ENCODE measurements at regions not wholly inside any gene's neighbourhood (a gene's known extent, or its start where the extent isn't known, plus 50 kb on each side); places are given as distances from the start of the nearest gene placed in this dataset.

GRCh38 chr6:14844411-14844810 is 401.5 kb upstream of the JARID2 start:
- TF ChIP-seq POLR2AphosphoS5 (IDR thresholded peaks at IDR 0.05; ENCODE audit: insufficient read depth in 1 of 2, low read depth in 1 of 2) (no peak), CTCF (IDR thresholded peaks at IDR 0.05) (no peak), POLR2A (IDR thresholded peaks at IDR 0.05) (no peak)
- no peak overlapping the region for H3K27ac ChIP-seq
- intact Hi-C loops (cut with DNase I) = no loop called here
- no peaks in the 10 kb centered on the region for H3K9me3 ChIP-seq
- H3K4me1 ChIP-seq = peaks cover 6% of the 10 kb centered on the region
- H3K27me3 ChIP-seq = no peaks in the 10 kb centered on the region
- H3K4me3 ChIP-seq = no peak overlapping the region
- DNase-seq (ENCODE audit: extremely low spot score in 2 of 2) = no peak
- no peaks in the 10 kb centered on the region for H3K36me3 ChIP-seq

GRCh38 chr6:14848019-14848418 is 397.9 kb upstream of the JARID2 start:
- H3K27ac ChIP-seq = no peak overlapping the region
- DNase-seq (ENCODE audit: extremely low spot score in 2 of 2) = no peak

GRCh38 chr6:14849185-14849584 is 396.7 kb upstream of the JARID2 start:
- intact Hi-C loops (cut with DNase I) = no loop called here
- TF ChIP-seq POLR2A (IDR thresholded peaks at IDR 0.05) (no peak), CTCF (IDR thresholded peaks at IDR 0.05) (no peak), POLR2AphosphoS5 (IDR thresholded peaks at IDR 0.05; ENCODE audit: insufficient read depth in 1 of 2, low read depth in 1 of 2) (no peak)
- no peak for DNase-seq (ENCODE audit: extremely low spot score in 2 of 2)
- Histone ChIP-seq H3K9me3 (no peaks in the 10 kb centered on the region), H3K27me3 (no peaks in the 10 kb centered on the region), H3K4me1 (no peaks in the 10 kb centered on the region), H3K27ac (no peak overlapping the region), H3K4me3 (no peak overlapping the region), H3K36me3 (no peaks in the 10 kb centered on the region)

More at GRCh38 chr6:14848019-14848418, 397.9 kb upstream of the JARID2 start:
- Histone ChIP-seq H3K9me3 (no peaks in the 10 kb centered on the region), H3K36me3 (no peaks in the 10 kb centered on the region), H3K4me1 (no peaks in the 10 kb centered on the region), H3K27me3 (no peaks in the 10 kb centered on the region), H3K4me3 (no peak overlapping the region)
- intact Hi-C loops (cut with DNase I) = no loop called here
- TF ChIP-seq POLR2AphosphoS5 (IDR thresholded peaks at IDR 0.05; ENCODE audit: insufficient read depth in 1 of 2, low read depth in 1 of 2) (no peak), POLR2A (IDR thresholded peaks at IDR 0.05) (no peak), CTCF (IDR thresholded peaks at IDR 0.05) (no peak)

- no peaks in the 10 kb centered on the region for H3K9me3 ChIP-seq
- H3K4me1 ChIP-seq = no peaks in the 10 kb centered on the region
- H3K4me3 ChIP-seq = no peak overlapping the region
- intact Hi-C loops (cut with DNase I) = no loop called here
- no peaks in the 10 kb centered on the region for H3K27me3 ChIP-seq
- H3K36me3 ChIP-seq = no peaks in the 10 kb centered on the region
- no peak for DNase-seq (ENCODE audit: extremely low spot score in 2 of 2)
- no peak overlapping the region for H3K27ac ChIP-seq
- TF ChIP-seq POLR2AphosphoS5 (IDR thresholded peaks at IDR 0.05; ENCODE audit: insufficient read depth in 1 of 2, low read depth in 1 of 2) (no peak), CTCF (IDR thresholded peaks at IDR 0.05) (no peak), POLR2A (IDR thresholded peaks at IDR 0.05) (no peak)
Observed at GRCh38 chr6:14851281-14851680, 394.6 kb upstream of the JARID2 start.

- Histone ChIP-seq H3K4me3 (no peak overlapping the region), H3K4me1 (no peaks in the 10 kb centered on the region), H3K36me3 (no peaks in the 10 kb centered on the region), H3K27ac (no peak overlapping the region), H3K9me3 (no peaks in the 10 kb centered on the region), H3K27me3 (no peaks in the 10 kb centered on the region)
- no peak for DNase-seq (ENCODE audit: extremely low spot score in 2 of 2)
- intact Hi-C loops (cut with DNase I) = no loop called here
- TF ChIP-seq POLR2A (IDR thresholded peaks at IDR 0.05) = no peak
- TF ChIP-seq POLR2AphosphoS5 (IDR thresholded peaks at IDR 0.05; ENCODE audit: insufficient read depth in 1 of 2, low read depth in 1 of 2) = no peak
- TF ChIP-seq CTCF (IDR thresholded peaks at IDR 0.05) = no peak
Observed at GRCh38 chr6:14852375-14852774, 393.5 kb upstream of the JARID2 start.
